ENCODE measurements at regions not wholly inside any gene's neighbourhood (a gene's known extent, or its start where the extent isn't known, plus 50 kb on each side); places are given as distances from the start of the nearest gene placed in this dataset.
A peak's percentile ranks its signal among the peaks of the same experiment; 100 is the strongest.

- Histone ChIP-seq H3K27me3 (peaks cover 0 to 17% of the 10 kb centered on the region in 2 donors), H3K36me3 (no peaks in the 10 kb centered on the region), H3K4me3 (no peak overlapping the region), H3K27ac (no peak overlapping the region), H3K4me1 (no peaks in the 10 kb centered on the region), H3K9me3 (peaks cover 17 to 19% of the 10 kb centered on the region in 2 donors)
- peak in 1 of 2 donors; percentile 19 for DNase-seq (ENCODE audit: low spot score in 2 of 2)
- TF ChIP-seq, protein P1, sequence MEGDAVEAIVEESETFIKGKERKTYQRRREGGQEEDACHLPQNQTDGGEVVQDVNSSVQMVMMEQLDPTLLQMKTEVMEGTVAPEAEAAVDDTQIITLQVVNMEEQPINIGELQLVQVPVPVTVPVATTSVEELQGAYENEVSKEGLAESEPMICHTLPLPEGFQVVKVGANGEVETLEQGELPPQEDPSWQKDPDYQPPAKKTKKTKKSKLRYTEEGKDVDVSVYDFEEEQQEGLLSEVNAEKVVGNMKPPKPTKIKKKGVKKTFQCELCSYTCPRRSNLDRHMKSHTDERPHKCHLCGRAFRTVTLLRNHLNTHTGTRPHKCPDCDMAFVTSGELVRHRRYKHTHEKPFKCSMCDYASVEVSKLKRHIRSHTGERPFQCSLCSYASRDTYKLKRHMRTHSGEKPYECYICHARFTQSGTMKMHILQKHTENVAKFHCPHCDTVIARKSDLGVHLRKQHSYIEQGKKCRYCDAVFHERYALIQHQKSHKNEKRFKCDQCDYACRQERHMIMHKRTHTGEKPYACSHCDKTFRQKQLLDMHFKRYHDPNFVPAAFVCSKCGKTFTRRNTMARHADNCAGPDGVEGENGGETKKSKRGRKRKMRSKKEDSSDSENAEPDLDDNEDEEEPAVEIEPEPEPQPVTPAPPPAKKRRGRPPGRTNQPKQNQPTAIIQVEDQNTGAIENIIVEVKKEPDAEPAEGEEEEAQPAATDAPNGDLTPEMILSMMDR (IDR thresholded peaks at IDR 0.05): no peak
- TF ChIP-seq POLR2AphosphoS5 (IDR thresholded peaks at IDR 0.05): no peak
- TF ChIP-seq POLR2A (IDR thresholded peaks at IDR 0.05): no peak
- intact Hi-C loops (cut with DNase I; ENCODE audit: low total_unique reads): no loop called here
These were observed 53.9 kb upstream of the CRHR1 start for GRCh38 chr17:45730192-45730591.

DNA sequence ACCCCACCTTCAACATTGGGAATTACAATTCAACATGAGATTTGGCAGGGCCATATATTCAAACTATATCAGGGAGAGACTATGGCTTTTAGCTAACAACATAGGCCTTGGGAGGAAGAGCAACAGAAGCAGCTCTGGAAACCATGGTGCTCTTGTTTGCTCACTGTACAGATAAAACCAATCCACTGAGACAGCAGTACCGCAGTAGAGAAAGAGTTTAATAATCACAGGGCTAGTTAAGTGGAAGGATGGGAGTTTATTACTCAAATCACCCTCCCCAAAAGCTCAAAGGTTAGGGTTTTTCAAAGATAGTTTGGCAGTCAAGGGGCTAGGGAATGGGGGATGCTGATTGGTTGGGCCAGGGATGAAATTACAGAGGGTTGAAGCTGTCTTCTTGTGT lies 52.7 kb upstream of the CRHR1 start:
- H3K27me3 ChIP-seq: peaks cover 0 to 12% of the 10 kb centered on the region in 2 donors
- H3K9me3 ChIP-seq: peaks cover 17 to 19% of the 10 kb centered on the region in 2 donors
- H3K4me3 ChIP-seq: no peak overlapping the region
- no peak for DNase-seq (ENCODE audit: low spot score in 2 of 2)
- no peak for TF ChIP-seq POLR2AphosphoS5 (IDR thresholded peaks at IDR 0.05)
- TF ChIP-seq POLR2A (IDR thresholded peaks at IDR 0.05): no peak
- TF ChIP-seq, protein P1 (IDR thresholded peaks at IDR 0.05): no peak
- H3K36me3 ChIP-seq: no peaks in the 10 kb centered on the region
- H3K4me1 ChIP-seq: no peaks in the 10 kb centered on the region
- intact Hi-C loops (cut with DNase I; ENCODE audit: low total_unique reads): no loop called here
- H3K27ac ChIP-seq: no peak overlapping the region

DNA sequence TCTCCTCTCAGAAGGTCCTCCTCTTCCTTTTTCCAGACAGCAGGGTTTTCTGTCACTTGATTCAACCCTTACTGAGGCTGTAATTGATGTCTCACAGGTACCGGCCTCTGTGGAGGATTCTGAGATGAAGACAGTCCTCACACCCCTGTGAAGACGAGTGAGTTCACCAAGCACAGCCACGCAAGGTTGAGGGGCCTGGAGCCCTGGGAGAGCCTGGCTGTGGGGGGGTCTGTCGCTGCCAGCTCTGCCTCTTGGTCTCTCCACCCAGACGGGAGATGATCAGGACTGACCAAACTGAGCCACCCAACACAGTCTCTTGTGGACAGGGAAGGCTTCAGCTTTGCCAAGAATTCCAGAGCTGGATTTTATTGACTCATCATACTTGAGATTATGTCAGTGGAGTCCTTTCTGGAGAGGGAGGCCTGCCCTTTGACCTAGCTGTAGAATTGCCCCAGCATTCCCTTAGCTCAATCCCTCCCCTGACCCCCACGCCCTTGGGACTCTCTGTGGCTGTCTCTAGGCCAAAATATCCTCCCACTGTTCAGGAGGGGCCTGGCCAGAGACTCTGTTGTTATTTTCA lies 51.1 kb upstream of the CRHR1 start:
- no peaks in the 10 kb centered on the region for H3K4me1 ChIP-seq
- peaks cover 17 to 19% of the 10 kb centered on the region in 2 donors for H3K9me3 ChIP-seq
- TF ChIP-seq, protein P1 (IDR thresholded peaks at IDR 0.05): no peak
- TF ChIP-seq POLR2AphosphoS5 (IDR thresholded peaks at IDR 0.05): no peak
- TF ChIP-seq POLR2A (IDR thresholded peaks at IDR 0.05): no peak
- intact Hi-C loops (cut with DNase I; ENCODE audit: low total_unique reads): no loop called here
- no peak overlapping the region for H3K4me3 ChIP-seq
- no peaks in the 10 kb centered on the region for H3K36me3 ChIP-seq
- H3K27ac ChIP-seq: no peak overlapping the region
- peak in 1 of 2 donors; percentile 37 for DNase-seq (ENCODE audit: low spot score in 2 of 2)
- peaks cover 0 to 11% of the 10 kb centered on the region in 2 donors for H3K27me3 ChIP-seq

DNA sequence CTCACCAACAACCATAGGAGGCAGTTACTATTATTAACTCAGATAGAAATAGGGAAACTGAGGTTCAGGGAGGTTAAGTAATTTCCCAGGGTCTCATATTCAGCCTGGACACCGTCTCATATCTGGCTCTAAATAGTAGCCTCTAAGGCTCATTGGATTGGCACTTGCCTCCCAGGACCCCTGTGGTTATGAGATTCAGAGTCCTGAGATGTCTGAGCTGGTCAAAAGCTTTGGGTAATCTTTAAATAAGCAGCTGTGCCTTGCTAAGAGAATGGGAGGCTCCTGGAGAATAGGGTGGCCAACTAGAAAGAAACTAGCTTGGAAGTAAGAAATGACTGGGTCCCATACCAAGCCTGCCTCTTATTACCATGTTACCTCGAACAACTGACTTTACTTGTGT lies 50.3 kb upstream of the CRHR1 start:
- Histone ChIP-seq H3K4me1 (no peaks in the 10 kb centered on the region), H3K36me3 (no peaks in the 10 kb centered on the region), H3K27ac (no peak overlapping the region), H3K4me3 (no peak overlapping the region), H3K27me3 (peaks cover 0 to 3% of the 10 kb centered on the region in 2 donors), H3K9me3 (peaks cover 17 to 19% of the 10 kb centered on the region in 2 donors)
- TF ChIP-seq POLR2A (IDR thresholded peaks at IDR 0.05): no peak
- TF ChIP-seq POLR2AphosphoS5 (IDR thresholded peaks at IDR 0.05): no peak
- TF ChIP-seq, protein P1 (IDR thresholded peaks at IDR 0.05): no peak
- no peak for DNase-seq (ENCODE audit: low spot score in 2 of 2)
- intact Hi-C loops (cut with DNase I; ENCODE audit: low total_unique reads): no loop called here

All from breast epithelium (tissue), 4 donors.